Choroid plexus epithelial cell (primary cell): ENCODE measurements at regions not wholly inside any gene's neighbourhood (a gene's known extent, or its start where the extent isn't known, plus 50 kb on each side); places are given as distances from the start of the nearest gene placed in this dataset.
A peak's percentile ranks its signal among the peaks of the same experiment; 100 is the strongest.

ENCODE experiments used
- DNase-seq: peaks from one replicate; pipeline ENCODE4 v3.0.0-alpha.2; 2010; ENCODE audit warnings: low read depth
- H3K4me3 ChIP-seq: 2 replicates; pipeline ENCODE4 v1.5.1; 2011; ENCODE audit warnings: low read depth, mild to moderate bottlenecking, control low read depth, low read length, moderate library complexity
- CTCF ChIP-seq: conservative IDR thresholded peaks from 2 replicates; pipeline ENCODE4 v1.5.1; 2011; ENCODE audit warnings: low read depth, mild to moderate bottlenecking, control low read depth, inconsistent platforms, low read length, moderate library complexity

- no peak for TF ChIP-seq CTCF
- no peak overlapping the region for H3K4me3 ChIP-seq
- no peak for DNase-seq
Measured at GRCh38 chr2:226615891-226616290, 183.7 kb downstream of the IRS1 start.

DNA sequence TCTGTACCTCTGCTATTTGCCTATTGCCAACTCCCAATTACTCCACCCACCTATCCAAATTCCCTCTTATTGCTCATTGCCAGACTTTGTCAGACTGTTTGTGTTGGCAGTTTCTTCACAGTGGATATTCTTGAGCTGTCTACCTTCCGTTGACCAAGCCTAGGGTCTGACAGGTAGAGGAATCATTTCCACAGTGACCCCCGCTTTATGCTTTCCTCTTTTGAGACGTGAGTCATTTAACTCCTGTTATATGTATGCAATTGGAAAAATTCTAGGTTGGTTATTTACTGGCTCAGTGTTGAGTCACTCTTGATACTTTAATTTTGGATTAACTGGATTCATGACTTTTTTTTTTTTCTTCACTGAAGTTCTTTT, 187.7 kb downstream of the IRS1 start:
- DNase-seq, result peak; percentile 36

DNA sequence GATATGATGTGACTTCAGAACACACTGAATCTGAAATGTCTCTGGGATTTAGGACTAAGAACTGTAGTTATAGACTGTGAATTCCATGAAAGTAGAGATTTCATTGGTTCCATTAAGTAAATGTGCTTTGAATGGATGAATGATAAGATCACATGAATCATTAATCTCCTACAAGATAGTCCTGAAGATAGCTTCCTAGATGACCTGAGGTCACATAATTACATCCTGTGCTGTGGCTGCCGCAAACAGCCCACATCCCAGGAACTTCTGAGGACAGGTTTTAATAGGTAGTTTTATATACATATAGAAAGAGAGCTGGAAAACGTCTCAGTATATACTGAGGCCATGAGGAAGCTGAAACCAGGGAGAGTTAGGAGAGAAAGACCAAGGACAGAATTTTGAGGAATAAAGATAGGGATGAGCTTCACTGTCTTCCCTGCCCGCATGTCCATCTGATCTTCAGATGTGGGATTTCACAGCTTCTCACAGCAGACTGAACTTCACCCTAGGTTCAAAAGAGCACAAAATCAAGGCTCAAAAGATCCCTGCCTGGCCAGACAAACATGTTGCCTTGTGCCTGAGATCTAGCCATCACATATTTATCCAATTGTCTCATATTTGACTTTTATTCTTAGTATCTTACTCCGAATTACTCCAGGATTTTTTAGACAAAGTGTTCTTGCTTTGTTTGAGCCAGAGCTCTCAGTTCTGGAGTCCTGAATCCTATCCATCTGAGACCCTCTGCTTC, 188.2 kb downstream of the IRS1 start:
- H3K4me3 ChIP-seq, result no peak overlapping the region

More for the DNA sequence above, 187.7 kb downstream of the IRS1 start:
- TF ChIP-seq CTCF, result no peak
- H3K4me3 ChIP-seq, result no peak overlapping the region

GRCh38 chr2:226609366-226609765, 190.3 kb downstream of the IRS1 start:
- TF ChIP-seq CTCF, result no peak
- no peak overlapping the region for H3K4me3 ChIP-seq
- peak; percentile 94 for DNase-seq

More for the DNA sequence above, 188.2 kb downstream of the IRS1 start:
- DNase-seq, result peak; percentile 5
- TF ChIP-seq CTCF, result no peak

DNA sequence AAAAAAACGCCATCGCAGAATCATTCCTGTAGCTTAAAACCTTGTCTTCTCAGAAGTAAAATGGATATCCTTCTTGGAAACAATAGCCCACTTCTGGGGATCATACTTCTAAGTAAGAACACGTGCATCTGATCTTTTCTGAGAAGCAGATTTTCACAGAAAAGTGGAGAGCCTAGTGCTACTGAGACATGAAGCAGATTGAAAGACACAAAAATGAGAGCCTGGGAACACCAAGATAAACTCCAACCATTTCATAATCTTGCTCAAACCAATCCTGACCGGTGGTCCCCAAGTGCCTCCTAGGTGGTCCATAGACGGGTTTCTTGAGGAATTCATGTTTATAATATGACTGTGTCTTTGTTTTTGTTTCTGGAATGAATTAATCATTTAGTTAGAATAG, 191.2 kb downstream of the IRS1 start:
- H3K4me3 ChIP-seq, result no peak overlapping the region
- DNase-seq, result no peak
- TF ChIP-seq CTCF, result no peak

- no peak for TF ChIP-seq CTCF
- peak; percentile 65 for DNase-seq
- no peak overlapping the region for H3K4me3 ChIP-seq
Measured at GRCh38 chr2:226607379-226607778, 192.2 kb downstream of the IRS1 start.

- no peak for TF ChIP-seq CTCF
- DNase-seq, result no peak
Measured at GRCh38 chr2:226605642-226606041, 194.0 kb downstream of the IRS1 start.

More at GRCh38 chr2:226605642-226606041, 194.0 kb downstream of the IRS1 start:
- H3K4me3 ChIP-seq, result no peak overlapping the region
